GM12878 (cell line): ENCODE measurements at regions not wholly inside any gene's neighbourhood (a gene's known extent, or its start where the extent isn't known, plus 50 kb on each side); places are given as distances from the start of the nearest gene placed in this dataset.

Experiments
- ATAC-seq: fragments of 200-7000 bp; cut with Tn5 transposase; 3 replicates; pipeline ENCODE4 v1.9.1; 2020; ENCODE audit warnings: mild to moderate bottlenecking, moderate library complexity
- BruUV-seq: library from RNA; stranded (reverse); fragments of 400-500 nt; replicated peaks from 2 replicates; lab custom pipeline; 2021; lab: Mats Ljungman, UMichigan
- CTCF ChIA-PET: fragments of 300-600 bp; sonication (Branson Sonifier 250); formaldehyde crosslinking; extraction: SDS; loops from one replicate; lab custom pipeline; 2021; ENCODE audit warnings: inconsistent platforms; lab: Yijun Ruan, JAX
- POLR2A ChIA-PET: fragments of 350-600 bp; formaldehyde crosslinking; extraction: SDS; loops from one replicate; lab custom pipeline; 2021; ENCODE audit warnings: inconsistent platforms; lab: Charles Lee
- RAD21 ChIA-PET: fragments of 300-600 bp; sonication (Branson Sonifier 250); formaldehyde crosslinking; loops from one replicate; lab custom pipeline; 2023; ENCODE audit warnings: antibody characterized with exemption; ENCODE audit not compliant: unreplicated experiment; lab: Charles Lee
- SMC1A ChIA-PET: fragments of 300-600 bp; sonication (Branson Sonifier 250); formaldehyde crosslinking; loops from one replicate; lab custom pipeline; 2023; ENCODE audit not compliant: unreplicated experiment, uncharacterized antibody; lab: Charles Lee
- DNase-seq: peaks from one replicate; pipeline ENCODE4 v3.0.0-alpha.2; 2011; ENCODE audit warnings: low read depth, low spot score
- FAIRE-seq: peaks from 3 replicates; lab custom pipeline; 2011; peaks lifted over from hg19 to GRCh38; lab: Jason Lieb, UNC
- H2AFZ ChIP-seq: 2 replicates; pipeline ENCODE4 v1.6.0; 2011; ENCODE audit warnings: low read depth, low read length, control low read depth; ENCODE audit not compliant: control insufficient read depth
- H3K27ac ChIP-seq: 2 replicates; pipeline ENCODE4 v1.5.1; 2011; ENCODE audit warnings: control low read depth; ENCODE audit not compliant: control insufficient read depth, insufficient read depth
- H3K27me3 ChIP-seq, 2 experiments: replicated peaks in 1 of 2; 2 replicates each; pipeline versions ENCODE4 v1.6.0 to v1.6.1; 2011; ENCODE audit warnings: low read length in 1 of 2; ENCODE audit not compliant: control insufficient read depth in 2 of 2, insufficient read depth in 2 of 2
- H3K36me3 ChIP-seq, 2 experiments: 2 replicates each; pipeline ENCODE4 v1.5.1; 2011; ENCODE audit warnings: low read length in 1 of 2; ENCODE audit not compliant: control insufficient read depth in 2 of 2, insufficient read depth in 2 of 2
- H3K4me1 ChIP-seq: 2 replicates; pipeline ENCODE4 v1.6.1; 2011; ENCODE audit warnings: mild to moderate bottlenecking, low read length, moderate library complexity, mixed read lengths; ENCODE audit not compliant: control insufficient read depth, insufficient read depth
- H3K4me2 ChIP-seq: 2 replicates; pipeline ENCODE4 v1.6.0; 2011; ENCODE audit warnings: control low read depth; ENCODE audit not compliant: control insufficient read depth, insufficient read depth
- H3K4me3 ChIP-seq: fragments of 200-600 bp; sonication (generic); 2 replicates; pipeline ENCODE4 v1.5.1; 2016
- H3K79me2 ChIP-seq: 2 replicates; pipeline ENCODE4 v1.6.0; 2011; ENCODE audit warnings: low read length; ENCODE audit not compliant: control insufficient read depth, insufficient read depth
- H3K9ac ChIP-seq: 2 replicates; pipeline ENCODE4 v1.8.0; 2011; ENCODE audit warnings: low read length, control low read depth, mixed read lengths; ENCODE audit not compliant: control insufficient read depth, insufficient read depth
- H3K9me3 ChIP-seq: replicated peaks from 3 replicates; pipeline ENCODE4 v1.5.1; 2011; ENCODE audit warnings: mild to moderate bottlenecking, low read length; ENCODE audit not compliant: control insufficient read depth, insufficient read depth
- H4K20me1 ChIP-seq: 2 replicates; pipeline ENCODE4 v1.6.0; 2011; ENCODE audit not compliant: control insufficient read depth, insufficient read depth
- CBFB ChIP-seq: IDR thresholded peaks from 2 replicates; pipeline ENCODE4 v1.6.1; 2016; ENCODE audit warnings: antibody characterized with exemption, low read depth
- EGR1 ChIP-seq, 2 experiments: IDR thresholded peaks; 1 replicate in 1 of 2; 2 replicates in 1 of 2; pipeline ENCODE4 v1.6.1; 2011 to 2012; ENCODE audit warnings: low read depth in 2 of 2, low read length in 2 of 2, borderline replicate concordance in 1 of 2, mild to moderate bottlenecking in 1 of 2, moderate library complexity in 1 of 2
- EZH2 ChIP-seq: IDR thresholded peaks from 2 replicates; pipeline ENCODE4 v1.6.1; 2012; ENCODE audit warnings: low read depth, mild to moderate bottlenecking, control low read depth, inconsistent platforms, low read length, borderline replicate concordance; ENCODE audit not compliant: control insufficient read depth
- IKZF2 ChIP-seq, 2 experiments: fragments of 450-650 bp; IDR thresholded peaks; 2 replicates each; pipeline ENCODE4 v1.6.1; 2017; ENCODE audit warnings: mild to moderate bottlenecking in 2 of 2, moderate library complexity in 2 of 2
- IRF3 ChIP-seq: fragments of 450-650 bp; IDR thresholded peaks from 2 replicates; pipeline ENCODE4 v1.6.1; 2014; ENCODE audit warnings: mild to moderate bottlenecking
- PKNOX1 ChIP-seq: fragments of 450-650 bp; IDR thresholded peaks from 2 replicates; pipeline ENCODE4 v1.6.1; 2016; ENCODE audit warnings: mild to moderate bottlenecking
- ZNF24 ChIP-seq: fragments of 450-650 bp; IDR thresholded peaks from 2 replicates; pipeline ENCODE4 v1.6.1; 2017; ENCODE audit warnings: antibody characterized with exemption, mild to moderate bottlenecking
- WGBS: methylation state at CpG from one replicate; pipeline ENCODE4 v1.1.6; 2016; ENCODE audit warnings: low lambda C conversion rate; ENCODE audit not compliant: insufficient replicate concordance, insufficient coverage; ENCODE audit errors: missing lambda C conversion rate; 5-methylcytosine and 5-hydroxymethylcytosine counted together
- in situ Hi-C: fragments of 300-500 bp; cut with MboI; formaldehyde crosslinking; loops from 9 replicates; pipeline ENCODE4 v1.14.3; 2018; ENCODE audit warnings: mixed read lengths
- intact Hi-C: fragments of 100-400 bp; cut with micrococcal nuclease; formaldehyde crosslinking; loops from one replicate; pipeline ENCODE4 v1.14.2; 2022; ENCODE audit not compliant: unreplicated experiment
- TF ChIP-seq, protein P1 (sequence below): fragments of 450-650 bp; IDR thresholded peaks from 2 replicates; pipeline ENCODE4 v1.6.1; 2017; ENCODE audit warnings: borderline replicate concordance
- TF ChIP-seq, protein P2 (sequence below): fragments of 450-650 bp; IDR thresholded peaks from 2 replicates; pipeline ENCODE4 v1.6.1; 2016; ENCODE audit warnings: mild to moderate bottlenecking

DNA sequence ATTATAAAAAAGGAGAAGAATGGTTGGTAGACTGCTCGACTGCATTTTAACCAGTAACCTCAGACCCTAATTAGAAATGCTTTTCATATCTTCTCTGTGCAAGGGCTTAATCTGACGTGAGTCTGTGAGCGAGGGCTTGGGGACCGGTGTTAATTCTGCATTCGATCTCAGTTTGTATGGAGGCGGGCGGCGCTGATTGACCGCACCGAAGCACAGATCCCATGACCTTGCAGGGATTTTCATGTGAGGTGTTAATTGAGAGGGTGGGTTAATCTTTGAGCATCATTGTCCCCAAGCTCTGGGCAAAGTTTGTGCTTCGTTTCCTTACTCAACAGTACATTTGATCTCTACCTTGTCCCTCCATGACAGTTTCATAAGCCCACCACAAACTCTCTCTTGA is 250.9 kb downstream of the NR2F2 start:
- in situ Hi-C loops: no loop called here
- SMC1A ChIA-PET: interaction anchor here (1.3 to 1.7 kb wide), 2 partner anchors 90 to 91 kb away, joined by 3 to 5 read pairs; no protein-coding TSS in a partner anchor
- RAD21 ChIA-PET: interaction anchor here (0.8 to 1.6 kb wide), 2 partner anchors 90 to 92 kb away, joined by 3 to 4 read pairs; no protein-coding TSS in a partner anchor

More for the DNA sequence above, 250.9 kb downstream of the NR2F2 start:
- H3K36me3 ChIP-seq: no peaks in the 10 kb centered on the region
- no peak overlapping the region for H3K9ac ChIP-seq
- no peaks in the 10 kb centered on the region; the same call in 2 of the 3 replicates for H3K9me3 ChIP-seq
- no peak for FAIRE-seq
- no peak overlapping the region for H3K4me2 ChIP-seq
- no peaks in the 10 kb centered on the region for H4K20me1 ChIP-seq
- H3K27me3 ChIP-seq: no peaks in the 10 kb centered on the region
- H3K4me1 ChIP-seq: no peaks in the 10 kb centered on the region
- no peak for TF ChIP-seq CBFB
- TF ChIP-seq, protein P1, sequence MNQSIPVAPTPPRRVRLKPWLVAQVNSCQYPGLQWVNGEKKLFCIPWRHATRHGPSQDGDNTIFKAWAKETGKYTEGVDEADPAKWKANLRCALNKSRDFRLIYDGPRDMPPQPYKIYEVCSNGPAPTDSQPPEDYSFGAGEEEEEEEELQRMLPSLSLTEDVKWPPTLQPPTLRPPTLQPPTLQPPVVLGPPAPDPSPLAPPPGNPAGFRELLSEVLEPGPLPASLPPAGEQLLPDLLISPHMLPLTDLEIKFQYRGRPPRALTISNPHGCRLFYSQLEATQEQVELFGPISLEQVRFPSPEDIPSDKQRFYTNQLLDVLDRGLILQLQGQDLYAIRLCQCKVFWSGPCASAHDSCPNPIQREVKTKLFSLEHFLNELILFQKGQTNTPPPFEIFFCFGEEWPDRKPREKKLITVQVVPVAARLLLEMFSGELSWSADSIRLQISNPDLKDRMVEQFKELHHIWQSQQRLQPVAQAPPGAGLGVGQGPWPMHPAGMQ: no peak
- no peak for TF ChIP-seq EZH2
- TF ChIP-seq, protein P2, sequence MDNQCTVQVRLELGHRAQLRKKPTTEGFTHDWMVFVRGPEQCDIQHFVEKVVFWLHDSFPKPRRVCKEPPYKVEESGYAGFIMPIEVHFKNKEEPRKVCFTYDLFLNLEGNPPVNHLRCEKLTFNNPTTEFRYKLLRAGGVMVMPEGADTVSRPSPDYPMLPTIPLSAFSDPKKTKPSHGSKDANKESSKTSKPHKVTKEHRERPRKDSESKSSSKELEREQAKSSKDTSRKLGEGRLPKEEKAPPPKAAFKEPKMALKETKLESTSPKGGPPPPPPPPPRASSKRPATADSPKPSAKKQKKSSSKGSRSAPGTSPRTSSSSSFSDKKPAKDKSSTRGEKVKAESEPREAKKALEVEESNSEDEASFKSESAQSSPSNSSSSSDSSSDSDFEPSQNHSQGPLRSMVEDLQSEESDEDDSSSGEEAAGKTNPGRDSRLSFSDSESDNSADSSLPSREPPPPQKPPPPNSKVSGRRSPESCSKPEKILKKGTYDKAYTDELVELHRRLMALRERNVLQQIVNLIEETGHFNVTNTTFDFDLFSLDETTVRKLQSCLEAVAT: no peak
- TF ChIP-seq IKZF2 (IDR thresholded peaks at IDR 0.05): no peak
- no peak for TF ChIP-seq EGR1 (IDR thresholded peaks at IDR 0.05; ENCODE audit: borderline replicate concordance in 1 of 2, low read depth in 2 of 2, low read length in 2 of 2)
- no peak for TF ChIP-seq PKNOX1
- TF ChIP-seq ZNF24: no peak
- TF ChIP-seq IRF3: no peak
- TF ChIP-seq, all 136 proteins: peak for 0
- no peak for ATAC-seq
- CTCF ChIA-PET: interaction anchor here (0.9 to 2.3 kb wide), 3 partner anchors 120 to 254 kb away, joined by 3 to 10 read pairs (median 4); no protein-coding TSS in a partner anchor
- H3K79me2 ChIP-seq: no peaks in the 10 kb centered on the region
- no peak for DNase-seq
- H2AFZ ChIP-seq: no peak overlapping the region
- POLR2A ChIA-PET: no interaction called here
- H3K27ac ChIP-seq: no peak overlapping the region
- no TSS peak for BruUV-seq
- 59% methylated on average over 11 of the region's 11 CpGs for WGBS
- intact Hi-C loops: loop anchor here (5.0 to 10.0 kb wide), 3 partner anchors 89 to 303 kb away; no protein-coding TSS in a partner anchor
- H3K4me3 ChIP-seq: no peak overlapping the region
